B cell (primary cell): ENCODE measurements at regions not wholly inside any gene's neighbourhood (a gene's known extent, or its start where the extent isn't known, plus 50 kb on each side); places are given as distances from the start of the nearest gene placed in this dataset.

Source experiments
- ATAC-seq: fragments of 200-7000 bp; cut with Tn5 transposase; one replicate; pipeline ENCODE4 v1.10.0; 2021; ENCODE audit warnings: low read depth, mild to moderate bottlenecking, moderate number of reproducible peaks, moderate library complexity
- CTCF ChIA-PET: fragments of 350-600 bp; sonication (Branson Sonifier 250); formaldehyde crosslinking; loops from one replicate; lab custom pipeline; 2021; ENCODE audit warnings: antibody characterized with exemption, inconsistent platforms; lab: Charles Lee
- POLR2A ChIA-PET: fragments of 350-600 bp; sonication (Branson Sonifier 250); formaldehyde crosslinking; loops from one replicate; lab custom pipeline; 2021; ENCODE audit warnings: antibody characterized with exemption; lab: Charles Lee
- DNase-seq: peaks from one replicate; pipeline ENCODE4 v3.0.0; 2013
- H2AFZ ChIP-seq: 2 replicates; pipeline ENCODE4 v1.6.1; 2012; ENCODE audit warnings: mild to moderate bottlenecking, low read depth, low read length; ENCODE audit not compliant: insufficient read depth, poor library complexity, severe bottlenecking
- H3K27ac ChIP-seq, 2 donors: 1 replicate in 1 of 2; 2 replicates in 1 of 2; pipeline ENCODE4 v1.5.1; 2012 to 2013; ENCODE audit warnings: low read length in 2 of 2, mild to moderate bottlenecking in 2 of 2, moderate library complexity in 1 of 2
- H3K27me3 ChIP-seq, 4 experiments: fragments of 200-600 bp in 1 of 4; sonication (generic) in 1 of 4; replicated peaks in 1 of 4; 1 replicate in 2 of 4; 2 replicates in 2 of 4; pipeline versions ENCODE4 v1.6.1 to v1.7.0; 2013 to 2016; ENCODE audit warnings: low read length in 3 of 4, mild to moderate bottlenecking in 2 of 4, mixed read lengths in 1 of 4, moderate library complexity in 1 of 4; ENCODE audit not compliant: insufficient read depth in 4 of 4, control insufficient read depth in 3 of 4; ENCODE audit errors: control extremely low read depth in 1 of 4
- H3K36me3 ChIP-seq, 2 experiments: replicated peaks in 1 of 2; 1 replicate in 1 of 2; 2 replicates in 1 of 2; pipeline versions ENCODE4 v1.6.1 to v1.7.1; 2013; ENCODE audit warnings: low read length in 1 of 2; ENCODE audit not compliant: insufficient read depth in 2 of 2, control insufficient read depth in 1 of 2; ENCODE audit errors: control extremely low read depth in 1 of 2, extremely low read depth in 1 of 2
- H3K4me1 ChIP-seq, 2 donors: fragments of 200-600 bp in 1 of 2; sonication (generic) in 1 of 2; 1 replicate in 1 of 2; 2 replicates in 1 of 2; pipeline versions ENCODE4 v1.5.1 to v1.6.1; 2013 to 2017; ENCODE audit warnings: low read length in 2 of 2; ENCODE audit not compliant: control insufficient read depth in 2 of 2, insufficient read depth in 2 of 2
- H3K4me2 ChIP-seq: replicated peaks from 2 replicates; pipeline ENCODE3; 2012; ENCODE audit warnings: mild to moderate bottlenecking, low read depth, low read length; ENCODE audit not compliant: poor library complexity, severe bottlenecking
- H3K4me3 ChIP-seq, 5 experiments: fragments of 200-600 bp in 1 of 5; sonication (generic) in 1 of 5; 1 replicate in 3 of 5; 2 replicates in 2 of 5; pipeline versions ENCODE4 v1.5.1 to v1.7.0; 2011 to 2016; ENCODE audit warnings: low read length in 4 of 5, mild to moderate bottlenecking in 4 of 5, low read depth in 2 of 5, control low read depth in 1 of 5, moderate library complexity in 1 of 5; ENCODE audit not compliant: insufficient read depth in 1 of 5; ENCODE audit errors: control extremely low read depth in 1 of 5, extremely low read depth in 1 of 5
- H3K79me2 ChIP-seq: fragments of 200-600 bp; sonication (generic); one replicate; pipeline ENCODE4 v1.6.0; 2016; ENCODE audit warnings: low read length; ENCODE audit not compliant: control insufficient read depth, insufficient read depth
- H3K9ac ChIP-seq: fragments of 200-600 bp; sonication (generic); 2 replicates; pipeline ENCODE4 v1.6.1; 2017; ENCODE audit warnings: mild to moderate bottlenecking, low read length, moderate library complexity
- H3K9me3 ChIP-seq, 3 donors: one replicate each; pipeline versions ENCODE4 v1.6.1 to v1.7.1; 2013; ENCODE audit warnings: low read length in 2 of 3; ENCODE audit not compliant: control insufficient read depth in 2 of 3, insufficient read depth in 1 of 3; ENCODE audit errors: control extremely low read depth in 1 of 3
- H4K20me1 ChIP-seq: 2 replicates; pipeline ENCODE4 v1.6.0; 2012; ENCODE audit warnings: mild to moderate bottlenecking, low read length; ENCODE audit not compliant: insufficient read depth, control insufficient read depth, poor library complexity, severe bottlenecking
- H3K27ac Mint-ChIP-seq: one replicate; pipeline ENCODE4 v1.8.0; 2021; ENCODE audit warnings: mixed read lengths
- H3K27me3 Mint-ChIP-seq: one replicate; pipeline ENCODE4 v1.8.0; 2021; ENCODE audit warnings: mixed read lengths
- H3K4me1 Mint-ChIP-seq: one replicate; pipeline ENCODE4 v1.8.0; 2021; ENCODE audit warnings: mixed read lengths
- H3K4me3 Mint-ChIP-seq: one replicate; pipeline ENCODE4 v1.8.0; 2021; ENCODE audit warnings: mixed read lengths
- H3K9me3 Mint-ChIP-seq: one replicate; pipeline ENCODE4 v1.8.0; 2022; ENCODE audit warnings: mixed read lengths; ENCODE audit not compliant: insufficient read depth
- CTCF ChIP-seq: fragments of 200-600 bp; IDR thresholded peaks from one replicate; pipeline ENCODE4 v1.8.0; 2022; ENCODE audit warnings: antibody characterized with exemption, mild to moderate bottlenecking
- EZH2 ChIP-seq: IDR thresholded peaks from 2 replicates; pipeline ENCODE4 v1.6.1; 2012; ENCODE audit warnings: borderline replicate concordance, low read depth, mild to moderate bottlenecking, moderate library complexity, low read length; ENCODE audit not compliant: insufficient read depth, poor library complexity, severe bottlenecking
- WGBS: methylation state at CpG from one replicate; pipeline ENCODE4 v1.1.5; 2013; ENCODE audit warnings: missing lambda C conversion rate; ENCODE audit not compliant: insufficient coverage; 5-methylcytosine and 5-hydroxymethylcytosine counted together
- intact Hi-C: fragments of 100-400 bp; cut with micrococcal nuclease; formaldehyde crosslinking; loops from one replicate; pipeline ENCODE4 v1.10.0; 2022

DNA sequence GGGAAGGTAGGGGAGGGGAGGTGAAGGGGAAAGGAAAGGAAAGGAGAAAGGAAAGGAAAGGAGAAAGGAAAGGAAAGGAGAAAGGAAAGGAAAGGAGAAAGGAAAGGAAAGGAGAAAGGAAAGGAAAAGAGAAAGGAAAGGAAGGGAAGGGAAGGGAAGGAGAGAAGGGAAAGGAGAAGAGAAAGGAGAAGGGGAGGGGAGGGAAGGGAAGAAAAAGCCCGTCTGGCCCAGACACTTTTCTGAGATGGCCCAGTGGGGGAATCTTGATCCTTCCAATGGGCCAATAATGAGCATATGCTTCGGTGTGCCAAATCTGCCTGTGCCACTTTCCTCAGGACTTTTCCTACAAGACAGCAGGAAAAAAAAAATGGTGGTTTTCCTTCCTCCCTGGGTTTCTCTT, 64.5 kb downstream of the CH25H start:
- H3K79me2 ChIP-seq = no peaks in the 10 kb centered on the region
- no peaks in the 10 kb centered on the region for H3K36me3 ChIP-seq
- CTCF ChIA-PET = no interaction called here
- no peak for TF ChIP-seq CTCF
- TF ChIP-seq EZH2 = no peak
- POLR2A ChIA-PET = no interaction called here
- DNase-seq = no peak
- Mint-ChIP-seq H3K4me1 (no peaks in the 10 kb centered on the region), H3K27me3 (peaks cover 4% of the 10 kb centered on the region), H3K4me3 (no peak overlapping the region), H3K27ac (no peak overlapping the region), H3K9me3 (peaks cover 2% of the 10 kb centered on the region)
- H3K9ac ChIP-seq = no peak overlapping the region
- no peak overlapping the region for H2AFZ ChIP-seq
- H3K4me1 ChIP-seq = no peaks in the 10 kb centered on the region
- no peaks in the 10 kb centered on the region for H3K27me3 ChIP-seq
- no peak for ATAC-seq
- WGBS = no CpG with 5 or more reads among the region's 2 CpGs
- H3K4me2 ChIP-seq = no peak overlapping the region
- H3K27ac ChIP-seq = no peak overlapping the region
- H3K9me3 ChIP-seq = no peaks in the 10 kb centered on the region
- H3K4me3 ChIP-seq = no peak overlapping the region
- H4K20me1 ChIP-seq = no peaks in the 10 kb centered on the region
- intact Hi-C loops = no loop called here

GRCh38 chr10:89138755-89139490, 68.2 kb downstream of the CH25H start:
- intact Hi-C loops = no loop called here
- no CpG with 5 or more reads among the region's 1 CpG for WGBS
- DNase-seq (no peak), ATAC-seq (no peak)
- no peaks in the 10 kb centered on the region for H3K9me3 ChIP-seq
- Mint-ChIP-seq H3K4me3 (no peak overlapping the region), H3K4me1 (no peaks in the 10 kb centered on the region), H3K27ac (no peak overlapping the region), H3K9me3 (peaks cover 2% of the 10 kb centered on the region), H3K27me3 (peaks cover 4% of the 10 kb centered on the region)
- H3K4me2 ChIP-seq = no peak overlapping the region
- H3K4me3 ChIP-seq = no peak overlapping the region
- CTCF ChIA-PET = no interaction called here
- no peaks in the 10 kb centered on the region for H3K36me3 ChIP-seq
- H3K9ac ChIP-seq = no peak overlapping the region
- H3K27me3 ChIP-seq = no peaks in the 10 kb centered on the region
- TF ChIP-seq EZH2 = no peak
- TF ChIP-seq CTCF = no peak
- H3K27ac ChIP-seq = no peak overlapping the region
- no peaks in the 10 kb centered on the region for H3K4me1 ChIP-seq
- no peaks in the 10 kb centered on the region for H3K79me2 ChIP-seq
- no peak overlapping the region for H2AFZ ChIP-seq
- POLR2A ChIA-PET = no interaction called here
- no peaks in the 10 kb centered on the region for H4K20me1 ChIP-seq
